ENCODE measurements at regions not wholly inside any gene's neighbourhood (a gene's known extent, or its start where the extent isn't known, plus 50 kb on each side); places are given as distances from the start of the nearest gene placed in this dataset.

DNA sequence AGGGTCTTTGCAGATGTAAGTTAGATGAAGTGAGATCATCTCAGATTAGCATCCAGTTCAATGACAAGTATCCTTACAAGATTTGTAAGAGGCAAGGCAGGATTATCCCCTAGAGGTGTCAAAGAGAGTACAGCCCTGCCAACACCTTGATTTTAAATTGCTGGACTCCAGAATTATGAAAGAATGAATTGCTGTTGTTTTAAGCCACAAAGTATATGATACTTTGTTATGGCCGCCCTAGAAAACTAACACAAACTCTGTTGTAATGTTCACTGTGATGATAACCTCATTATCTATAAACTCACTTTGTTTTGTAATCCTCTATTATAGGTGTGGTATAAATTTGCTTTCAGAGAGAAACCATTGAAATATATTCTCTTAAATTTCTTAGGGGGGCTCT is 249.0 kb upstream of the SPOPL start:
- Mint-ChIP-seq H3K9me3 (ENCODE audit: low read depth) (peaks cover 11% of the 10 kb centered on the region), H3K27ac (no peak overlapping the region), H3K4me1 (ENCODE audit: low read depth) (peaks cover 6% of the 10 kb centered on the region), H3K36me3 (ENCODE audit: insufficient read depth) (peaks cover 1% of the 10 kb centered on the region), H3K27me3 (no peaks in the 10 kb centered on the region), H3K4me3 (ENCODE audit: low read depth) (no peak overlapping the region)
- no peak for DNase-seq (ENCODE audit: low spot score, unreplicated experiment)
- TF ChIP-seq, protein P1, sequence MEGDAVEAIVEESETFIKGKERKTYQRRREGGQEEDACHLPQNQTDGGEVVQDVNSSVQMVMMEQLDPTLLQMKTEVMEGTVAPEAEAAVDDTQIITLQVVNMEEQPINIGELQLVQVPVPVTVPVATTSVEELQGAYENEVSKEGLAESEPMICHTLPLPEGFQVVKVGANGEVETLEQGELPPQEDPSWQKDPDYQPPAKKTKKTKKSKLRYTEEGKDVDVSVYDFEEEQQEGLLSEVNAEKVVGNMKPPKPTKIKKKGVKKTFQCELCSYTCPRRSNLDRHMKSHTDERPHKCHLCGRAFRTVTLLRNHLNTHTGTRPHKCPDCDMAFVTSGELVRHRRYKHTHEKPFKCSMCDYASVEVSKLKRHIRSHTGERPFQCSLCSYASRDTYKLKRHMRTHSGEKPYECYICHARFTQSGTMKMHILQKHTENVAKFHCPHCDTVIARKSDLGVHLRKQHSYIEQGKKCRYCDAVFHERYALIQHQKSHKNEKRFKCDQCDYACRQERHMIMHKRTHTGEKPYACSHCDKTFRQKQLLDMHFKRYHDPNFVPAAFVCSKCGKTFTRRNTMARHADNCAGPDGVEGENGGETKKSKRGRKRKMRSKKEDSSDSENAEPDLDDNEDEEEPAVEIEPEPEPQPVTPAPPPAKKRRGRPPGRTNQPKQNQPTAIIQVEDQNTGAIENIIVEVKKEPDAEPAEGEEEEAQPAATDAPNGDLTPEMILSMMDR (IDR thresholded peaks at IDR 0.05; ENCODE audit: unreplicated experiment), result no peak

- TF ChIP-seq, protein P1 (IDR thresholded peaks at IDR 0.05; ENCODE audit: unreplicated experiment), result no peak
- peaks cover 6% of the 10 kb centered on the region for H3K4me1 Mint-ChIP-seq (ENCODE audit: low read depth)
- no peaks in the 10 kb centered on the region for H3K27me3 Mint-ChIP-seq
- H3K36me3 Mint-ChIP-seq (ENCODE audit: insufficient read depth), result peaks cover 3% of the 10 kb centered on the region
- H3K4me3 Mint-ChIP-seq (ENCODE audit: low read depth), result no peak overlapping the region
- DNase-seq (ENCODE audit: low spot score, unreplicated experiment), result no peak
- H3K9me3 Mint-ChIP-seq (ENCODE audit: low read depth), result peaks cover 20% of the 10 kb centered on the region
- H3K27ac Mint-ChIP-seq, result no peak overlapping the region
Measured at GRCh38 chr2:138255670-138256069, 245.9 kb upstream of the SPOPL start.

- peaks cover 16% of the 10 kb centered on the region for H3K9me3 Mint-ChIP-seq (ENCODE audit: low read depth)
- H3K36me3 Mint-ChIP-seq (ENCODE audit: insufficient read depth), result peaks cover 2% of the 10 kb centered on the region
- no peak overlapping the region for H3K4me3 Mint-ChIP-seq (ENCODE audit: low read depth)
- H3K4me1 Mint-ChIP-seq (ENCODE audit: low read depth), result peaks cover 8% of the 10 kb centered on the region
- no peaks in the 10 kb centered on the region for H3K27me3 Mint-ChIP-seq
- no peak for DNase-seq (ENCODE audit: low spot score, unreplicated experiment)
- TF ChIP-seq, protein P1 (IDR thresholded peaks at IDR 0.05; ENCODE audit: unreplicated experiment), result no peak
- peak overlapping the region; percentile 37 for H3K27ac Mint-ChIP-seq
Measured at GRCh38 chr2:138267161-138267901, 234.2 kb upstream of the SPOPL start.

DNA sequence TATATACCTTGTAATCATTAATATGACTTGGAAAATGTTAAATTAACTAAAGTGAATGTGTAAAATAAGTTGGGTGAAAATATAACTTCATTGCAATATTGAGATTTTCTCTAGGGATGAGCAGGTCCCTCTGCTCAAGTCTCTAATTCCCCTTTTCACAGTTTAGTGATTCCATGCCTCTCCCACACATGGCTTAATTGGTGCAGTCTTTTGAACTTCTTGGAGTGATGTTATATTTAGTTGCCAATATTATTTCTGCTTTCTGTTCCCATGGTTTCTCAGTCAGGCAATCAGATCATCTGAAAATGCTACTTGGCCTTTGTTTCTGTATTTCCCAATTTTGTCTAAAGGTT is 233.7 kb upstream of the SPOPL start:
- no peak for DNase-seq (ENCODE audit: low spot score, unreplicated experiment)
- Mint-ChIP-seq H3K9me3 (ENCODE audit: low read depth) (peaks cover 10% of the 10 kb centered on the region), H3K4me1 (ENCODE audit: low read depth) (peaks cover 12% of the 10 kb centered on the region), H3K27me3 (no peaks in the 10 kb centered on the region), H3K4me3 (ENCODE audit: low read depth) (no peak overlapping the region), H3K27ac (no peak overlapping the region), H3K36me3 (ENCODE audit: insufficient read depth) (peaks cover 2% of the 10 kb centered on the region)
- TF ChIP-seq, protein P1 (IDR thresholded peaks at IDR 0.05; ENCODE audit: unreplicated experiment), result no peak

- peaks cover 2% of the 10 kb centered on the region for H3K36me3 Mint-ChIP-seq (ENCODE audit: insufficient read depth)
- H3K27ac Mint-ChIP-seq, result no peak overlapping the region
- peaks cover 25% of the 10 kb centered on the region for H3K4me1 Mint-ChIP-seq (ENCODE audit: low read depth)
- no peaks in the 10 kb centered on the region for H3K27me3 Mint-ChIP-seq
- no peak overlapping the region for H3K4me3 Mint-ChIP-seq (ENCODE audit: low read depth)
- H3K9me3 Mint-ChIP-seq (ENCODE audit: low read depth), result no peaks in the 10 kb centered on the region
- DNase-seq (ENCODE audit: low spot score, unreplicated experiment), result no peak
- TF ChIP-seq, protein P1 (IDR thresholded peaks at IDR 0.05; ENCODE audit: unreplicated experiment), result no peak
Measured at GRCh38 chr2:138269765-138270164, 231.8 kb upstream of the SPOPL start.
